H1 (cell line): ENCODE measurements at regions not wholly inside any gene's neighbourhood (a gene's known extent, or its start where the extent isn't known, plus 50 kb on each side); places are given as distances from the start of the nearest gene placed in this dataset.

ENCODE experiments used
- CTCF ChIA-PET: fragments of 300-600 bp; sonication (Branson Sonifier 250); formaldehyde crosslinking; loops from one replicate; lab custom pipeline; 2021; ENCODE audit not compliant: partially characterized antibody; lab: Charles Lee
- POLR2A ChIA-PET: fragments of 300-600 bp; sonication (Branson Sonifier 250); formaldehyde crosslinking; loops from one replicate; lab custom pipeline; 2021; ENCODE audit warnings: inconsistent platforms; ENCODE audit not compliant: partially characterized antibody; lab: Charles Lee
- DNase-seq, 2 experiments: peaks; one replicate each; pipeline versions ENCODE4 v3.0.0 to v3.0.0-alpha.2; 2010 to 2022; ENCODE audit warnings: low spot score in 2 of 2, low read depth in 1 of 2, mixed read lengths in 1 of 2
- FAIRE-seq: peaks from 2 replicates; lab custom pipeline; 2011; peaks lifted over from hg19 to GRCh38; lab: Jason Lieb, UNC
- H2AFZ ChIP-seq: 2 replicates; pipeline ENCODE4 v1.8.1; 2012; ENCODE audit warnings: low read length, inconsistent platforms
- H2AK5ac ChIP-seq: 2 replicates; pipeline ENCODE4 v1.6.1; 2013; ENCODE audit warnings: low read depth, low read length
- H2BK120ac ChIP-seq: replicated peaks from 2 replicates; pipeline ENCODE3; 2013; ENCODE audit warnings: low read depth, low read length, inconsistent platforms
- H2BK12ac ChIP-seq: 2 replicates; pipeline ENCODE4 v1.6.1; 2013; ENCODE audit warnings: low read depth, low read length
- H2BK15ac ChIP-seq: 2 replicates; pipeline ENCODE4 v1.6.1; 2013; ENCODE audit warnings: low read length
- H2BK20ac ChIP-seq: 2 replicates; pipeline ENCODE4 v1.6.1; 2013; ENCODE audit warnings: low read length
- H2BK5ac ChIP-seq: 2 replicates; pipeline ENCODE4 v1.6.1; 2013; ENCODE audit warnings: low read depth, low read length
- H3K14ac ChIP-seq: 2 replicates; pipeline ENCODE4 v1.6.1; 2013; ENCODE audit warnings: inconsistent platforms; ENCODE audit not compliant: insufficient read length
- H3K18ac ChIP-seq: 2 replicates; pipeline ENCODE4 v1.6.1; 2013; ENCODE audit warnings: low read length; ENCODE audit errors: extremely low read depth
- H3K23ac ChIP-seq: 2 replicates; pipeline ENCODE4 v1.6.1; 2013; ENCODE audit warnings: inconsistent platforms; ENCODE audit not compliant: insufficient read length
- H3K23me2 ChIP-seq: 2 replicates; pipeline ENCODE4 v1.6.1; 2013; ENCODE audit warnings: low read depth, low read length
- H3K27ac ChIP-seq: 2 replicates; pipeline ENCODE4 v1.6.1; 2011; ENCODE audit warnings: low read depth, low read length, inconsistent platforms
- H3K27me3 ChIP-seq, 4 experiments: replicated peaks in 1 of 4; 1 replicate in 1 of 4; 2 replicates in 3 of 4; pipeline versions ENCODE4 v1.6.1 to v1.8.1; 2011 to 2013; ENCODE audit warnings: low read length in 3 of 4, mild to moderate bottlenecking in 3 of 4, inconsistent platforms in 2 of 4, mixed read lengths in 2 of 4, moderate library complexity in 1 of 4; ENCODE audit not compliant: control insufficient read depth in 3 of 4, insufficient read depth in 3 of 4; ENCODE audit errors: extremely low read depth in 1 of 4
- H3K36me3 ChIP-seq, 4 experiments: 2 replicates each; pipeline versions ENCODE4 v1.6.1 to v1.8.1; 2011 to 2013; ENCODE audit warnings: mild to moderate bottlenecking in 4 of 4, low read length in 3 of 4, moderate library complexity in 2 of 4, control low read depth in 1 of 4, inconsistent platforms in 1 of 4; ENCODE audit not compliant: insufficient read depth in 4 of 4, control insufficient read depth in 2 of 4
- H3K4ac ChIP-seq: replicated peaks from 2 replicates; pipeline ENCODE3; 2013; ENCODE audit warnings: low read length, low read depth, mixed read lengths, inconsistent platforms; ENCODE audit not compliant: insufficient read length
- H3K4me1 ChIP-seq, 4 experiments: replicated peaks in 1 of 4; 1 replicate in 1 of 4; 2 replicates in 3 of 4; pipeline versions ENCODE4 v1.6.1 to v1.8.1; 2011 to 2013; ENCODE audit warnings: low read length in 3 of 4, inconsistent platforms in 2 of 4, mixed read lengths in 1 of 4; ENCODE audit not compliant: insufficient read depth in 4 of 4, control insufficient read depth in 3 of 4
- H3K4me2 ChIP-seq, 2 experiments: 2 replicates each; pipeline versions ENCODE4 v1.6.1 to v1.8.1; 2011 to 2013; ENCODE audit warnings: low read depth in 2 of 2, low read length in 2 of 2, control low read depth in 1 of 2, inconsistent platforms in 1 of 2, mild to moderate bottlenecking in 1 of 2; ENCODE audit not compliant: insufficient read depth in 1 of 2
- H3K4me3 ChIP-seq, 4 experiments: fragments of 200-600, 300-600 bp in 1 of 4; sonication (generic), shearing (Covaris generic), sonication (Bioruptor Twin) in 1 of 4; 2 replicates each; pipeline versions ENCODE4 v1.5.1 to v1.8.1; 2011 to 2016; ENCODE audit warnings: low read length in 4 of 4, low read depth in 3 of 4, control low read depth in 2 of 4, inconsistent platforms in 2 of 4, mild to moderate bottlenecking in 2 of 4, mixed read lengths in 1 of 4, moderate library complexity in 1 of 4; ENCODE audit not compliant: insufficient read depth in 2 of 4; ENCODE audit errors: extremely low read depth in 1 of 4
- H3K56ac ChIP-seq: replicated peaks from 2 replicates; pipeline ENCODE3; 2013; ENCODE audit warnings: low read depth, mild to moderate bottlenecking, mixed read lengths, low read length, inconsistent platforms; ENCODE audit not compliant: insufficient read length
- H3K79me1 ChIP-seq: 2 replicates; pipeline ENCODE4 v1.6.1; 2013; ENCODE audit warnings: low read depth, low read length, control low read depth
- H3K79me2 ChIP-seq, 2 experiments: 2 replicates each; pipeline versions ENCODE4 v1.6.1 to v1.8.1; 2012 to 2013; ENCODE audit warnings: low read length in 2 of 2, mild to moderate bottlenecking in 2 of 2, inconsistent platforms in 1 of 2; ENCODE audit not compliant: insufficient read depth in 2 of 2, control insufficient read depth in 1 of 2
- H3K9ac ChIP-seq, 4 experiments: replicated peaks in 1 of 4; 1 replicate in 1 of 4; 2 replicates in 3 of 4; pipeline versions ENCODE4 v1.6.1 to v1.8.1; 2011 to 2013; ENCODE audit warnings: low read depth in 3 of 4, low read length in 3 of 4, control low read depth in 2 of 4, mild to moderate bottlenecking in 2 of 4, moderate library complexity in 2 of 4, inconsistent platforms in 1 of 4; ENCODE audit errors: extremely low read depth in 1 of 4
- H3K9me3 ChIP-seq, 2 experiments: 2 replicates each; pipeline versions ENCODE4 v1.6.1 to v1.8.1; 2012 to 2013; ENCODE audit warnings: mild to moderate bottlenecking in 2 of 2, moderate library complexity in 2 of 2, control low read depth in 1 of 2, inconsistent platforms in 1 of 2, low read depth in 1 of 2, low read length in 1 of 2, mixed read lengths in 1 of 2; ENCODE audit not compliant: insufficient read depth in 2 of 2
- H4K20me1 ChIP-seq, 2 experiments: replicated peaks in 1 of 2; 2 replicates each; pipeline versions ENCODE3 to v1.8.1; 2011 to 2013; ENCODE audit warnings: inconsistent platforms in 2 of 2, low read length in 2 of 2, mild to moderate bottlenecking in 1 of 2; ENCODE audit not compliant: insufficient read depth in 2 of 2, control insufficient read depth in 1 of 2
- H4K5ac ChIP-seq: 2 replicates; pipeline ENCODE4 v1.6.1; 2013; ENCODE audit warnings: low read length, low read depth, mixed read lengths, inconsistent platforms; ENCODE audit not compliant: insufficient read length
- H4K8ac ChIP-seq: 2 replicates; pipeline ENCODE4 v1.8.0; 2013; ENCODE audit warnings: mild to moderate bottlenecking, moderate library complexity, low read length, inconsistent platforms; ENCODE audit not compliant: insufficient read depth; ENCODE audit errors: extremely low read depth
- H4K91ac ChIP-seq: replicated peaks from 2 replicates; pipeline ENCODE3; 2013; ENCODE audit warnings: low read length, mixed read lengths, inconsistent platforms; ENCODE audit not compliant: insufficient read length
- BCL11A ChIP-seq, 2 experiments: IDR thresholded peaks; one replicate each; pipeline ENCODE4 v1.6.1; 2011; ENCODE audit warnings: low read depth in 2 of 2, low read length in 2 of 2, mild to moderate bottlenecking in 2 of 2
- CEBPB ChIP-seq: IDR thresholded peaks from 2 replicates; pipeline ENCODE4 v1.6.1; 2012; ENCODE audit warnings: low read depth, low read length
- HDAC6 ChIP-seq: IDR thresholded peaks from one replicate; pipeline ENCODE4 v1.7.1; 2012; ENCODE audit warnings: low read depth, mild to moderate bottlenecking, inconsistent platforms, low read length, moderate library complexity
- JUND ChIP-seq: IDR thresholded peaks from 2 replicates; pipeline ENCODE4 v1.6.1; 2011; ENCODE audit warnings: mild to moderate bottlenecking, improper control_type of control experiment, low read length
- NRF1 ChIP-seq: IDR thresholded peaks from 2 replicates; pipeline ENCODE4 v1.6.1; 2011; ENCODE audit warnings: mild to moderate bottlenecking, low read depth, low read length, improper control_type of control experiment
- RXRA ChIP-seq: IDR thresholded peaks from 2 replicates; pipeline ENCODE4 v1.6.1; 2011; ENCODE audit warnings: low read depth, mild to moderate bottlenecking, low read length, moderate library complexity; ENCODE audit not compliant: insufficient read depth
- TAF7 ChIP-seq: optimal IDR thresholded peaks from 2 replicates; pipeline ENCODE3; 2011; ENCODE audit warnings: low read depth, mild to moderate bottlenecking, inconsistent platforms, low read length, moderate library complexity, borderline replicate concordance
- TEAD4 ChIP-seq: IDR thresholded peaks from 2 replicates; pipeline ENCODE4 v1.6.1; 2012; ENCODE audit warnings: low read depth, low read length, inconsistent platforms, mixed read lengths
- WGBS, 2 experiments: shearing (Covaris generic) in 1 of 2; methylation state at CpG; one replicate each; pipeline versions ENCODE4 v1.1.6 to v1.1.7; 2013 to 2015; ENCODE audit warnings: low lambda C conversion rate in 2 of 2, mixed read lengths in 2 of 2, inconsistent platforms in 1 of 2, low coverage in 1 of 2, missing lambda C conversion rate in 1 of 2; ENCODE audit not compliant: insufficient replicate concordance in 2 of 2, insufficient coverage in 1 of 2, insufficient read length in 1 of 2; ENCODE audit errors: extremely low coverage in 1 of 2, missing lambda C conversion rate in 1 of 2; 5-methylcytosine and 5-hydroxymethylcytosine counted together

DNA sequence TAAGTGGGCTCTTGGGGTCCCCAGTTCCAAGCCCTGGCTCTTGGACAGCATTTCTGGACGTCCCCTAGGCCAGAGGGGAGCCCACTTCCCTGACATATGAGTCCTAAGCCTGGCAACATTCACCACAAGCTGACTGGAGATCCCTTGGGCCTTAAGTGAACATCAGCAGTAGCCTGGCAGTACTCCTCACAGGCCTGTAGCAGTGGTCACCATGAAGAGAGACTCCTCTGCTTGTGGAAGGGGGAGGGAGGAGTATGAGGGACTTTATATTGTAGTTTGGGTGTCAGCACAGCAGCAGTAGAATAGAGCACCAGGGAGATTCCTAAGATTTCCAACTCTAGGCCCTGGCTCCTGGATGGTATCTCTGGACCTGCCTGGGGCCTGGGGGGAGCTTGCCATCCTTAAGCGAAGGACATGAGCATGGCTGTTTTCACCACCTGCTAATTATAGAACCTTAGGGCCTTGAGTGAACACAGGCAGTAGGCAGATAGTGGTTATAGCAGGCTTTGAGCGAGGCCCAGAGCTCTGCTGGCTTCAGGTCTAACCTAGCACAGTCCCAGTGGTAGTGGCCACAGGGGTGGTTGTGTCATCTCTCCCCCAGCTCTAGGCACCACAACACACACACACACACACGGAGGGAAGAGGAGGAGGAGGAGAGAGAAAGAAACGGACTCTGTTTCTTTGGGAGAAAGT, 71.4 kb upstream of the APOBEC4 start:
- FAIRE-seq (no peak), DNase-seq (no peak)
- no peak overlapping the region for H4K91ac ChIP-seq
- H3K9ac ChIP-seq: no peak overlapping the region
- no peak overlapping the region for H2BK120ac ChIP-seq
- ChIA-PET POLR2A (no interaction called here), CTCF (interaction anchor here (0.6 to 1.7 kb wide), 3 partner anchors 39 to 370 kb away, joined by 3 read pairs; no protein-coding TSS in a partner anchor)
- no peak overlapping the region for H3K14ac ChIP-seq
- no peak overlapping the region for H2BK15ac ChIP-seq
- H2BK20ac ChIP-seq: no peak overlapping the region
- no peak overlapping the region for H3K27ac ChIP-seq
- H2AFZ ChIP-seq: no peak overlapping the region
- H3K56ac ChIP-seq: no peak overlapping the region
- H4K5ac ChIP-seq: no peak overlapping the region
- H3K4me3 ChIP-seq: no peak overlapping the region
- no peaks in the 10 kb centered on the region for H3K79me1 ChIP-seq
- no peak for TF ChIP-seq JUND
- no peak for TF ChIP-seq NRF1
- TF ChIP-seq RXRA: no peak
- TF ChIP-seq TAF7: no peak
- no peak for TF ChIP-seq HDAC6
- no peak for TF ChIP-seq TEAD4
- no peak for TF ChIP-seq BCL11A (IDR thresholded peaks at IDR 0.05; ENCODE audit: low read depth in 2 of 2, low read length in 2 of 2)
- no peak for TF ChIP-seq CEBPB
- H3K23ac ChIP-seq: no peak overlapping the region
- no peaks in the 10 kb centered on the region for H4K20me1 ChIP-seq
- whole genome bisulfite sequencing, 2 experiments: 74% methylated on average over 5 of the region's 5 CpGs; no CpG with 5 or more reads in 1 of the 2 experiments
- H2BK5ac ChIP-seq: no peak overlapping the region
- no peak overlapping the region for H3K18ac ChIP-seq
- no peak overlapping the region for H3K4me2 ChIP-seq
- H2AK5ac ChIP-seq: no peak overlapping the region
- no peaks in the 10 kb centered on the region for H3K9me3 ChIP-seq
- H3K36me3 ChIP-seq: no peaks in the 10 kb centered on the region
- no peak overlapping the region for H3K4ac ChIP-seq
- no peak overlapping the region for H2BK12ac ChIP-seq
- no peaks in the 10 kb centered on the region for H3K23me2 ChIP-seq
- H3K27me3 ChIP-seq: no peaks in the 10 kb centered on the region
- H4K8ac ChIP-seq: no peak overlapping the region
- no peaks in the 10 kb centered on the region for H3K79me2 ChIP-seq
- no peaks in the 10 kb centered on the region; a peak in 1 of 7 replicates for H3K4me1 ChIP-seq
